Trophoblast cell (in vitro differentiated cells and primary cell): ENCODE measurements at regions not wholly inside any gene's neighbourhood (a gene's known extent, or its start where the extent isn't known, plus 50 kb on each side); places are given as distances from the start of the nearest gene placed in this dataset.
"Not testable (repeated sequence)": the region's sequence is repeated elsewhere in the genome, so short reads cannot be mapped to it uniquely, and the experiment has no call there.

Experiments used
- DNase-seq, 2 donors: peaks; one replicate each; pipeline ENCODE4 v3.0.0-alpha.2; 2016
- H2AFZ ChIP-seq: 2 replicates; pipeline ENCODE4 v1.6.1; 2013; ENCODE audit warnings: low read length, moderate library complexity, mild to moderate bottlenecking; ENCODE audit not compliant: insufficient read depth, poor library complexity
- H2AK5ac ChIP-seq: 2 replicates; pipeline ENCODE4 v1.6.1; 2013; ENCODE audit warnings: mild to moderate bottlenecking, low read length
- H2BK120ac ChIP-seq: 2 replicates; pipeline ENCODE4 v1.6.1; 2013; ENCODE audit warnings: low read length, mild to moderate bottlenecking, moderate library complexity; ENCODE audit not compliant: insufficient read depth, poor library complexity
- H2BK12ac ChIP-seq: 2 replicates; pipeline ENCODE4 v1.6.1; 2013; ENCODE audit warnings: mild to moderate bottlenecking, low read length, moderate library complexity
- H2BK5ac ChIP-seq: 2 replicates; pipeline ENCODE4 v1.6.1; 2013; ENCODE audit warnings: low read length, low read depth, moderate library complexity, mild to moderate bottlenecking; ENCODE audit not compliant: poor library complexity
- H3K14ac ChIP-seq: 2 replicates; pipeline ENCODE4 v1.6.1; 2013; ENCODE audit warnings: mild to moderate bottlenecking, low read length
- H3K18ac ChIP-seq: 2 replicates; pipeline ENCODE4 v1.6.1; 2013; ENCODE audit warnings: mild to moderate bottlenecking, low read length
- H3K23ac ChIP-seq: 2 replicates; pipeline ENCODE4 v1.6.1; 2013; ENCODE audit warnings: low read length
- H3K27ac ChIP-seq: 2 replicates; pipeline ENCODE4 v1.5.1; 2013; ENCODE audit warnings: low read depth, mild to moderate bottlenecking, inconsistent platforms, low read length, moderate library complexity
- H3K27me3 ChIP-seq: 2 replicates; pipeline ENCODE4 v1.6.1; 2013; ENCODE audit warnings: inconsistent platforms, mild to moderate bottlenecking, low read length, moderate library complexity; ENCODE audit not compliant: insufficient read depth
- H3K36me3 ChIP-seq, 2 experiments: 1 replicate in 1 of 2; 2 replicates in 1 of 2; pipeline ENCODE4 v1.6.1; 2013; ENCODE audit warnings: low read length in 2 of 2, mild to moderate bottlenecking in 2 of 2, moderate library complexity in 1 of 2; ENCODE audit not compliant: insufficient read depth in 2 of 2, control insufficient read depth in 1 of 2
- H3K4ac ChIP-seq: 2 replicates; pipeline ENCODE4 v1.6.1; 2013; ENCODE audit warnings: low read depth, mild to moderate bottlenecking, low read length, moderate library complexity
- H3K4me1 ChIP-seq, 2 experiments: 1 replicate in 1 of 2; 2 replicates in 1 of 2; pipeline ENCODE4 v1.6.1; 2013; ENCODE audit warnings: low read length in 2 of 2, mild to moderate bottlenecking in 2 of 2, moderate library complexity in 1 of 2; ENCODE audit not compliant: insufficient read depth in 2 of 2, control insufficient read depth in 1 of 2
- H3K4me2 ChIP-seq: 2 replicates; pipeline ENCODE4 v1.6.1; 2013; ENCODE audit warnings: inconsistent platforms, mild to moderate bottlenecking, low read length, moderate library complexity
- H3K4me3 ChIP-seq: 2 replicates; pipeline ENCODE4 v1.5.1; 2013; ENCODE audit warnings: mild to moderate bottlenecking, low read depth, low read length, inconsistent platforms
- H3K79me1 ChIP-seq: one replicate; pipeline ENCODE4 v1.6.1; 2013; ENCODE audit warnings: low read length
- H3K79me2 ChIP-seq: 2 replicates; pipeline ENCODE4 v1.6.1; 2013; ENCODE audit warnings: low read length, mild to moderate bottlenecking; ENCODE audit not compliant: control insufficient read depth, insufficient read depth, poor library complexity
- H3K9ac ChIP-seq: 2 replicates; pipeline ENCODE4 v1.6.1; 2013; ENCODE audit warnings: mild to moderate bottlenecking, low read length
- H3K9me3 ChIP-seq: 2 replicates; pipeline ENCODE4 v1.6.1; 2013; ENCODE audit warnings: low read depth, mild to moderate bottlenecking, control low read depth, inconsistent platforms, low read length; ENCODE audit not compliant: insufficient read depth
- H4K12ac ChIP-seq: 2 replicates; pipeline ENCODE4 v1.6.1; 2013; ENCODE audit warnings: low read depth, mild to moderate bottlenecking, low read length, moderate library complexity
- H4K8ac ChIP-seq: 2 replicates; pipeline ENCODE4 v1.6.1; 2013; ENCODE audit warnings: low read depth, mild to moderate bottlenecking, low read length, moderate library complexity
- H4K91ac ChIP-seq: one replicate; pipeline ENCODE4 v1.6.1; 2013; ENCODE audit warnings: low read depth, mild to moderate bottlenecking, low read length, moderate library complexity
- WGBS: extraction: QIAGEN DNeasy Blood & Tissue Kit; methylation state at CpG from one replicate; pipeline ENCODE4 v1.1.7; 2013; ENCODE audit warnings: missing lambda C conversion rate; ENCODE audit not compliant: insufficient read length, insufficient coverage; ENCODE audit errors: extremely low coverage; 5-methylcytosine and 5-hydroxymethylcytosine counted together

- DNase-seq, H2AFZ ChIP-seq, H3K23ac ChIP-seq, H3K14ac ChIP-seq, H3K4ac ChIP-seq, H3K9me3 ChIP-seq, H4K8ac ChIP-seq, H3K79me1 ChIP-seq, H3K79me2 ChIP-seq, H3K4me3 ChIP-seq, H4K91ac ChIP-seq, H3K36me3 ChIP-seq, H3K4me2 ChIP-seq, H2AK5ac ChIP-seq, H3K27ac ChIP-seq, H3K9ac ChIP-seq, H3K4me1 ChIP-seq, H3K18ac ChIP-seq, H2BK120ac ChIP-seq, H3K27me3 ChIP-seq, H2BK12ac ChIP-seq, H2BK5ac ChIP-seq, H4K12ac ChIP-seq: not testable (repeated sequence)
- no CpG with 5 or more reads among the region's 11 CpGs for WGBS
These were observed 419.8 kb downstream of the MAFB start for GRCh38 chr20:40269274-40269673.

GRCh38 chr20:40268321-40269075 is 420.5 kb downstream of the MAFB start:
- H3K27ac ChIP-seq: no peak overlapping the region
- H3K4me2 ChIP-seq: no peak overlapping the region
- H2BK12ac ChIP-seq: no peak overlapping the region
- H2AK5ac ChIP-seq: no peak overlapping the region
- no peak overlapping the region for H4K8ac ChIP-seq
- H2BK5ac ChIP-seq: no peak overlapping the region
- H3K36me3 ChIP-seq: no peaks in the 10 kb centered on the region
- H3K23ac ChIP-seq: no peak overlapping the region
- no peak overlapping the region for H3K18ac ChIP-seq
- H3K9ac ChIP-seq: peak overlapping the region; percentile 22
- H4K91ac ChIP-seq: no peak overlapping the region
- WGBS: no CpG with 5 or more reads among the region's 3 CpGs
- H3K4ac ChIP-seq: no peak overlapping the region
- peak overlapping the region; percentile 31 for H3K4me3 ChIP-seq
- no peaks in the 10 kb centered on the region for H3K79me2 ChIP-seq
- H2AFZ ChIP-seq: no peak overlapping the region
- no peak for DNase-seq
- H3K79me1 ChIP-seq: no peaks in the 10 kb centered on the region
- no peak overlapping the region for H3K14ac ChIP-seq
- H4K12ac ChIP-seq: no peak overlapping the region
- H3K9me3 ChIP-seq: no peaks in the 10 kb centered on the region
- no peaks in the 10 kb centered on the region for H3K27me3 ChIP-seq
- peaks cover 0 to 3% of the 10 kb centered on the region in 2 experiments for H3K4me1 ChIP-seq
- H2BK120ac ChIP-seq: no peak overlapping the region

GRCh38 chr20:40265825-40266533 is 423.1 kb downstream of the MAFB start:
- Histone ChIP-seq H2AFZ (no peak overlapping the region), H3K79me1 (no peaks in the 10 kb centered on the region), H3K79me2 (peaks cover 1% of the 10 kb centered on the region), H3K4me2 (no peak overlapping the region), H3K4ac (no peak overlapping the region), H2BK120ac (no peak overlapping the region), H4K8ac (no peak overlapping the region), H3K14ac (no peak overlapping the region), H2AK5ac (no peak overlapping the region), H3K27ac (no peak overlapping the region), H3K4me1 (peaks cover 0 to 8% of the 10 kb centered on the region in 2 experiments), H4K91ac (no peak overlapping the region), H3K36me3 (no peaks in the 10 kb centered on the region), H3K9ac (no peak overlapping the region), H3K27me3 (no peaks in the 10 kb centered on the region), H2BK5ac (no peak overlapping the region), H4K12ac (no peak overlapping the region), H3K9me3 (no peaks in the 10 kb centered on the region), H2BK12ac (no peak overlapping the region), H3K23ac (no peak overlapping the region), H3K4me3 (no peak overlapping the region), H3K18ac (no peak overlapping the region)
- WGBS: no CpG with 5 or more reads among the region's 6 CpGs
- DNase-seq: peak in 1 of 2 donors; percentile 45

- Histone ChIP-seq H3K4me2 (no peak overlapping the region), H3K27me3 (no peaks in the 10 kb centered on the region), H4K8ac (no peak overlapping the region), H3K18ac (no peak overlapping the region), H3K4me3 (no peak overlapping the region), H3K79me1 (no peaks in the 10 kb centered on the region), H3K27ac (no peak overlapping the region), H2AK5ac (no peak overlapping the region), H3K79me2 (peaks cover 1% of the 10 kb centered on the region), H3K9me3 (no peaks in the 10 kb centered on the region), H4K12ac (no peak overlapping the region), H2BK12ac (no peak overlapping the region), H2BK120ac (no peak overlapping the region), H2AFZ (no peak overlapping the region), H3K14ac (no peak overlapping the region), H2BK5ac (no peak overlapping the region), H3K4ac (no peak overlapping the region), H4K91ac (no peak overlapping the region), H3K36me3 (no peaks in the 10 kb centered on the region), H3K9ac (no peak overlapping the region), H3K4me1 (peaks cover 0 to 8% of the 10 kb centered on the region in 2 experiments), H3K23ac (no peak overlapping the region)
- no peak for DNase-seq
- WGBS: no CpG with 5 or more reads among the region's 2 CpGs
These were observed 426.8 kb downstream of the MAFB start for GRCh38 chr20:40262219-40262618.
